Esophagus squamous epithelium (tissue), 5 donors: ENCODE measurements at regions not wholly inside any gene's neighbourhood (a gene's known extent, or its start where the extent isn't known, plus 50 kb on each side); places are given as distances from the start of the nearest gene placed in this dataset.
"Not testable (repeated sequence)": the region's sequence is repeated elsewhere in the genome, so short reads cannot be mapped to it uniquely, and the experiment has no call there.

Experiments used
- DNase-seq: peaks from one replicate; lab custom pipeline; 2025; lab: John Stamatoyannopoulos, UW
- H3K27ac ChIP-seq, 4 donors: fragments of 200-600 bp; sonication (generic); one replicate each; pipeline ENCODE4 v1.5.1; 2016 to 2019; ENCODE audit warnings: mild to moderate bottlenecking in 1 of 4
- H3K27me3 ChIP-seq, 4 donors: fragments of 200-600 bp; sonication (generic); 1 replicate in 3 of 4; 2 replicates in 1 of 4; pipeline versions ENCODE4 v1.5.1 to v1.6.0; 2017 to 2021; ENCODE audit warnings: antibody characterized with exemption in 1 of 4
- H3K36me3 ChIP-seq, 3 donors: fragments of 200-600 bp; sonication (generic); one replicate each; pipeline ENCODE4 v1.5.1; 2016 to 2019
- H3K4me1 ChIP-seq, 3 donors: fragments of 200-600 bp; sonication (generic); one replicate each; pipeline ENCODE4 v1.5.1; 2017 to 2019
- H3K4me3 ChIP-seq, 4 donors: fragments of 200-600 bp; sonication (generic); 1 replicate in 3 of 4; 2 replicates in 1 of 4; pipeline ENCODE4 v1.5.1; 2016 to 2019; ENCODE audit warnings: mild to moderate bottlenecking in 2 of 4, moderate library complexity in 1 of 4
- H3K9me3 ChIP-seq, 3 donors: fragments of 200-600 bp; sonication (generic); one replicate each; pipeline ENCODE4 v1.5.1; 2016 to 2019
- POLR2A ChIP-seq, 4 donors: fragments of 450-650 bp; IDR thresholded peaks; one replicate each; pipeline ENCODE4 v1.6.1; 2017; ENCODE audit warnings: antibody characterized with exemption in 4 of 4, mild to moderate bottlenecking in 4 of 4, moderate library complexity in 3 of 4
- WGBS, 2 donors: methylation state at CpG; one replicate each; pipeline ENCODE4 v1.1.5; 2018; 5-methylcytosine and 5-hydroxymethylcytosine counted together
- intact Hi-C: fragments of 100-400 bp; cut with DNase I; formaldehyde crosslinking; loops from one replicate; pipeline ENCODE4 v1.15.0; 2022
- TF ChIP-seq, protein P1 (sequence below), 6 experiments: fragments of 450-650 bp in 4 of 6; fragments of 200-600 bp in 2 of 6; sonication (generic) in 2 of 6; IDR thresholded peaks; one replicate each; pipeline ENCODE4 v1.5.1; 2016 to 2019; ENCODE audit warnings: antibody characterized with exemption in 6 of 6, mild to moderate bottlenecking in 4 of 6, moderate library complexity in 4 of 6
- donor health status: DM: yes; HTN: yes; CAD: no.

DNA sequence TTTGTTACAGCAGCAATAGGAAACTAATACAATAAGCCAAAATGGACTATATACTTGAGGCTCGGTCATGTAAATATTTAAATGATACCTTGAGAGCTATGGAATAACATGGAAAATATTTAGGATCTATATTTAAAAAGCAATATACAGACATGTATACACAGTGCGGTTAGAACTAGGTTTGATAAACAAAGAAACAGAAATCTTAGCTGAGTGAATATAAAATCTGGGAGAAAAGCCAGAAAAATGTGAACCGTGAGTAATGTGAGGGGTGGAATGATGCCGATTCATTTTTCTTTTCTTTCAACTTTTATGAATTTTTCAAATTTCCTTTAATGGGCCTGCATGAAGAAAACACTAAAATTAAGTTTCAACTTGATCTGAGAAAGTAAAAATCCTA, 104.1 kb downstream of the ATXN3L start:
- no peak for DNase-seq
- intact Hi-C loops = no loop called here
- 55 to 83% methylated on average over 4 of the region's 4 CpGs for WGBS, 2 donors
- Histone ChIP-seq H3K36me3 (no peaks in the 10 kb centered on the region), H3K9me3 (no peaks in the 10 kb centered on the region), H3K27me3 (no peaks in the 10 kb centered on the region), H3K4me3 (no peak overlapping the region), H3K27ac (no peak overlapping the region), H3K4me1 (peaks cover 0 to 6% (median 0%) of the 10 kb centered on the region in 3 donors)
- no peak for TF ChIP-seq POLR2A (IDR thresholded peaks at IDR 0.05)
- TF ChIP-seq, protein P1, sequence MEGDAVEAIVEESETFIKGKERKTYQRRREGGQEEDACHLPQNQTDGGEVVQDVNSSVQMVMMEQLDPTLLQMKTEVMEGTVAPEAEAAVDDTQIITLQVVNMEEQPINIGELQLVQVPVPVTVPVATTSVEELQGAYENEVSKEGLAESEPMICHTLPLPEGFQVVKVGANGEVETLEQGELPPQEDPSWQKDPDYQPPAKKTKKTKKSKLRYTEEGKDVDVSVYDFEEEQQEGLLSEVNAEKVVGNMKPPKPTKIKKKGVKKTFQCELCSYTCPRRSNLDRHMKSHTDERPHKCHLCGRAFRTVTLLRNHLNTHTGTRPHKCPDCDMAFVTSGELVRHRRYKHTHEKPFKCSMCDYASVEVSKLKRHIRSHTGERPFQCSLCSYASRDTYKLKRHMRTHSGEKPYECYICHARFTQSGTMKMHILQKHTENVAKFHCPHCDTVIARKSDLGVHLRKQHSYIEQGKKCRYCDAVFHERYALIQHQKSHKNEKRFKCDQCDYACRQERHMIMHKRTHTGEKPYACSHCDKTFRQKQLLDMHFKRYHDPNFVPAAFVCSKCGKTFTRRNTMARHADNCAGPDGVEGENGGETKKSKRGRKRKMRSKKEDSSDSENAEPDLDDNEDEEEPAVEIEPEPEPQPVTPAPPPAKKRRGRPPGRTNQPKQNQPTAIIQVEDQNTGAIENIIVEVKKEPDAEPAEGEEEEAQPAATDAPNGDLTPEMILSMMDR (IDR thresholded peaks at IDR 0.05) = no peak

DNA sequence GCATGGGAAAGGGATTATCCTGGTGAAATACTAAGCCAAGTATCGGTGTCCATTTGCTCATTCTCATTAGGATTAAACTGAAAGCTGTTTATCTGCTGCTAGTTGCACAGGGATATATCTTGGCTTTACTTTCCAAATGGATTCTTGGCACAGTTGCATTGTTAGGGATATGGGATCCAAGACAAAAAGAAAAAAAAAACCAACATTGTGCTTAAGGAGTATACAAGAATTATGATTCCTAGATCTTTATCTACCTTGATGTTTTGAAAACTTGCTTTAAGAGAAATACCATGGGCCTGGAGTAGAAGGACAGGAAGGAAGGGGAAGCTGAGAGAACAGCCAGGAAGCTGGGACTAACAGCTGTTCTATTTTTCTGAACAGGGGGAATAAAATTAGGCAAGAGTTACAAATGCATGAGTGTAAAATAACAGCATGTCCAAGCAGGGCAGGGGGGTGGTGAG, 107.6 kb downstream of the ATXN3L start:
- peak overlapping the region in 3 of 4 donors; percentile 13 to 36 (median 15) for H3K27ac ChIP-seq
- DNase-seq = no peak
- H3K4me1 ChIP-seq = peaks cover 0 to 5% (median 0%) of the 10 kb centered on the region in 3 donors
- no peak overlapping the region for H3K4me3 ChIP-seq
- H3K36me3 ChIP-seq = no peaks in the 10 kb centered on the region
- no peaks in the 10 kb centered on the region for H3K9me3 ChIP-seq
- intact Hi-C loops = no loop called here
- WGBS, 2 donors = 54 to 71% methylated on average over 1 of the region's 1 CpG
- no peaks in the 10 kb centered on the region for H3K27me3 ChIP-seq
- TF ChIP-seq POLR2A (IDR thresholded peaks at IDR 0.05) = no peak
- TF ChIP-seq, protein P1 (IDR thresholded peaks at IDR 0.05) = no peak

DNA sequence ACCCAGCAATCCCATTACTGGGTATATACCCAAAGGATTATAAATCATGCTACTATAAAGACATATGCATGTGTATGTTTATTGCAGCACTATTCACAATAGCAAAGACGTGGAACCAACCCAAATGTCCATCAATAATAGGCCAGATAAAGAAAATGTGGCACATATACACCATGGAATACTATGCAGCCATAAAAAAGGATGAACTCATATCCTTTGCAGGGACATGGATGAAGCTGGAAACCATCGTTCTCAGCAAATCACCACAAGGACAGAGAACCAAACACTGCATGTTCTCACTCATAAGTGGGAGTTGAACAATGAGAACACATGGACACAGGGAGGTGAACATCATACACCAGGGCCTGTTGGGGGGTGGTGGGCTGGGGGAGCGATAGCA, 109.7 kb downstream of the ATXN3L start:
- WGBS, 2 donors = 80 to 89% methylated on average over 3 of the region's 3 CpGs
- H3K4me3 ChIP-seq, intact Hi-C loops: not testable (repeated sequence)

DNA sequence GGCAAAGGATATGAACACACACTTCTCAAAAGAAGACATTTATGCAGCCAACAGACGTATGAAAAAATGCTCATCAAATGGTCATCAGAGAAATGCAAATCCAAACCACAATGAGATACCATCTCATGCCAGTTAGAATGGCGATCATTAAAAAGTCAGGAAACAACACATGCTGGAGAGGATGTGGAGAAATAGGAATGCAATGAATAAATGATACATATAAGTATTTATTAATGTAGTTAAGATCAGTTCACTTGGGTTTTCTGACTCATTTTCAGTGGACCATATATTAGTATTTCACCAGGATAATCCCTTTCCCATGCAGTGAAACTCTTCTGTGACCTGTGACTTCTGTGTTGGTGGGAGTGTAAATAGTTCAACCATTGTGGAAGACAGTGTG, 110.1 kb downstream of the ATXN3L start:
- H3K4me1 ChIP-seq, H3K4me3 ChIP-seq, intact Hi-C loops, DNase-seq, H3K27me3 ChIP-seq, H3K36me3 ChIP-seq, H3K9me3 ChIP-seq, H3K27ac ChIP-seq: not testable (repeated sequence)
- WGBS, 2 donors = 83 to 96% methylated on average over 2 of the region's 2 CpGs

More for the DNA sequence above, 109.7 kb downstream of the ATXN3L start:
- H3K27ac ChIP-seq, H3K4me1 ChIP-seq, DNase-seq, H3K27me3 ChIP-seq, H3K9me3 ChIP-seq, H3K36me3 ChIP-seq: not testable (repeated sequence)

DNA sequence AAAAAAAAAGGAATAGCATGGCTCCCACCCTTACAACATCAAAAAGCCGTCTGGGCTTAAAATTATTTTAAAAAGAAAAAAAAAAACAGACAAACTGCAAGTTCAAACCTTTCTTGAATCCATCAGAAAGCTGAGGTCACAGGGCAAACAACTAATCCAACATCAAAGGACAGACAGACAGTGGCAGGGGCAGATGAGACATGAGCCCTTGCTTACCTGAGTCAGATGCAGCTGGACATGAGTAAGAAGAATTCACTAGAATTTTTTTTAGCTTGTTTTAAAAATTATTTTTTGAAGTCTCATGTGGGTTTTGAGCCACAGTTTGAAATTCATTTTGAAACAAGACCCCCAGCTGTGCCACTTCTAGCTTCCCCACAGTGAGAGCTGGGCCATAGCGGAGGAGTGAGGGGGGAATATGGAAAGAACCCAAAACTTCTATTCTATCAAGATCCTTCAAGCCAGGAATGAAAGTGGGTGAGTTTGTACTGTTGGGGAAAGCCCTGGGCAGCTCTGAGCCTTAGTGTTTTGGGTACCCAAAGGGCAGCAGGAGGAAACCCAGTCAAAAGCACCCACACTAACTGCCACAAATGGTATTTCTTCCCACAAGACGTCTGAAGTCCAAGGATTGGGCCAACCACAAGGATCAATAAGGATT, 111.4 kb downstream of the ATXN3L start:
- H3K27ac ChIP-seq = no peak overlapping the region
- H3K27me3 ChIP-seq = no peaks in the 10 kb centered on the region
- 73 to 74% methylated on average over 2 to 3 of the region's 3 CpGs for WGBS, 2 donors
- no peak for TF ChIP-seq POLR2A (IDR thresholded peaks at IDR 0.05)
- TF ChIP-seq, protein P1 (IDR thresholded peaks at IDR 0.05) = no peak
- H3K36me3 ChIP-seq = no peaks in the 10 kb centered on the region
- intact Hi-C loops = no loop called here
- peaks cover 0 to 5% (median 0%) of the 10 kb centered on the region in 3 donors for H3K4me1 ChIP-seq
- no peaks in the 10 kb centered on the region for H3K9me3 ChIP-seq
- H3K4me3 ChIP-seq = no peak overlapping the region
- DNase-seq = no peak

DNA sequence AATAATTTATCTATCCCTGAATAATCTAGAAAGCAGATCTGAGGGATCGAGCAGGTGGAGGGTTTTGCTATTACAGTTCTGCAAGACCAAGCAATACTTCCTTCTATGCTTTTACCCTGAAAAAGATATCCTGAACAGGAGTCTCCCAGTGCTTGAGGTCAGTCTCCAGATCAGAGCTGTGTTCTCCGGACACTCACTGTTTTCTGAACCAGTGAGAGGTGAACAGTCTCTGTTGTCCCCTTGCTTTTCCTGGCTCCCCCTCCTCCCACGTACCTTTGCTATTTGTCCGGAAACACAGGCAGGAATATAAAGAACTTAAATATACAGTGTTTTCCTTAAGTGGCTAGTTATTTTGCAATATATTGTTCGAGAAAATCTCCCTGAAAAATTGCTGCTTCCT, 116.6 kb downstream of the ATXN3L start:
- Histone ChIP-seq H3K27ac (no peak overlapping the region), H3K4me3 (no peak overlapping the region), H3K9me3 (no peaks in the 10 kb centered on the region), H3K4me1 (no peaks in the 10 kb centered on the region), H3K27me3 (no peaks in the 10 kb centered on the region), H3K36me3 (no peaks in the 10 kb centered on the region)
- TF ChIP-seq, protein P1 (IDR thresholded peaks at IDR 0.05) = no peak
- no peak for TF ChIP-seq POLR2A (IDR thresholded peaks at IDR 0.05)
- 77 to 80% methylated on average over 5 of the region's 5 CpGs for WGBS, 2 donors
- DNase-seq = no peak
- intact Hi-C loops = no loop called here
